ENCODE measurements at regions not wholly inside any gene's neighbourhood (a gene's known extent, or its start where the extent isn't known, plus 50 kb on each side); places are given as distances from the start of the nearest gene placed in this dataset.

- no peak for DNase-seq
Measured at GRCh38 chr20:2047456-2048092, 53.7 kb upstream of the PDYN start.

GRCh38 chr20:2045101-2045500, 51.2 kb upstream of the PDYN start:
- DNase-seq = peak; percentile 4
